Rectal smooth muscle tissue (tissue), 1 donor: ENCODE measurements at regions not wholly inside any gene's neighbourhood (a gene's known extent, or its start where the extent isn't known, plus 50 kb on each side); places are given as distances from the start of the nearest gene placed in this dataset.
"Not testable (repeated sequence)": the region's sequence is repeated elsewhere in the genome, so short reads cannot be mapped to it uniquely, and the experiment has no call there.

Source experiments
- H3K27ac ChIP-seq: one replicate; pipeline ENCODE4 v1.7.0; 2013; ENCODE audit warnings: low read depth, low read length, inconsistent platforms
- H3K27me3 ChIP-seq: one replicate; pipeline ENCODE4 v1.7.0; 2013; ENCODE audit warnings: low read length; ENCODE audit not compliant: control insufficient read depth, insufficient read depth
- H3K36me3 ChIP-seq: one replicate; pipeline ENCODE4 v1.7.0; 2013; ENCODE audit warnings: low read length; ENCODE audit not compliant: control insufficient read depth, insufficient read depth
- H3K4me1 ChIP-seq: one replicate; pipeline ENCODE4 v1.7.0; 2013; ENCODE audit warnings: low read length; ENCODE audit not compliant: control insufficient read depth, insufficient read depth
- H3K4me3 ChIP-seq: one replicate; pipeline ENCODE4 v1.7.0; 2013; ENCODE audit warnings: low read length
- H3K9ac ChIP-seq: one replicate; pipeline ENCODE4 v1.7.0; 2013; ENCODE audit warnings: low read length

- Histone ChIP-seq H3K36me3 (no peaks in the 10 kb centered on the region), H3K4me3 (no peak overlapping the region), H3K27ac (no peak overlapping the region), H3K27me3 (no peaks in the 10 kb centered on the region), H3K9ac (no peak overlapping the region), H3K4me1 (no peaks in the 10 kb centered on the region)
Observed at GRCh38 chr7:51929818-51930217, 613.2 kb upstream of the COBL start.

- H3K4me1 ChIP-seq = no peaks in the 10 kb centered on the region
- no peak overlapping the region for H3K9ac ChIP-seq
- no peaks in the 10 kb centered on the region for H3K27me3 ChIP-seq
- no peak overlapping the region for H3K27ac ChIP-seq
- no peaks in the 10 kb centered on the region for H3K36me3 ChIP-seq
- H3K4me3 ChIP-seq = no peak overlapping the region
Observed at GRCh38 chr7:51927738-51928137, 611.1 kb upstream of the COBL start.

- Histone ChIP-seq H3K27ac (no peak overlapping the region), H3K27me3 (no peaks in the 10 kb centered on the region)
Observed at GRCh38 chr7:51918581-51918980, 602.0 kb upstream of the COBL start.

GRCh38 chr7:51901489-51901840 is 584.9 kb upstream of the COBL start:
- H3K9ac ChIP-seq = no peak overlapping the region
- H3K27me3 ChIP-seq = no peaks in the 10 kb centered on the region
- H3K4me3 ChIP-seq = no peak overlapping the region
- no peaks in the 10 kb centered on the region for H3K4me1 ChIP-seq
- no peak overlapping the region for H3K27ac ChIP-seq
- H3K36me3 ChIP-seq = no peaks in the 10 kb centered on the region

More at GRCh38 chr7:51918581-51918980, 602.0 kb upstream of the COBL start:
- Histone ChIP-seq H3K36me3 (no peaks in the 10 kb centered on the region), H3K4me3 (no peak overlapping the region), H3K4me1 (no peaks in the 10 kb centered on the region), H3K9ac (no peak overlapping the region)

GRCh38 chr7:51900755-51901488 is 584.3 kb upstream of the COBL start:
- H3K27ac ChIP-seq, H3K4me3 ChIP-seq, H3K9ac ChIP-seq, H3K27me3 ChIP-seq, H3K4me1 ChIP-seq, H3K36me3 ChIP-seq: not testable (repeated sequence)

- H3K4me3 ChIP-seq = no peak overlapping the region
- H3K27ac ChIP-seq = no peak overlapping the region
- H3K27me3 ChIP-seq = no peaks in the 10 kb centered on the region
- H3K9ac ChIP-seq = no peak overlapping the region
- H3K4me1 ChIP-seq = no peaks in the 10 kb centered on the region
- no peaks in the 10 kb centered on the region for H3K36me3 ChIP-seq
Observed at GRCh38 chr7:51899611-51900010, 583.0 kb upstream of the COBL start.

- H3K36me3 ChIP-seq = no peaks in the 10 kb centered on the region
Observed at GRCh38 chr7:51882412-51882811, 565.8 kb upstream of the COBL start.

GRCh38 chr7:51881309-51881708 is 564.7 kb upstream of the COBL start:
- H3K4me1 ChIP-seq = no peaks in the 10 kb centered on the region
- no peaks in the 10 kb centered on the region for H3K36me3 ChIP-seq
- no peak overlapping the region for H3K27ac ChIP-seq
- no peaks in the 10 kb centered on the region for H3K27me3 ChIP-seq
- no peak overlapping the region for H3K4me3 ChIP-seq
- H3K9ac ChIP-seq = no peak overlapping the region

More at GRCh38 chr7:51882412-51882811, 565.8 kb upstream of the COBL start:
- Histone ChIP-seq H3K4me1 (no peaks in the 10 kb centered on the region), H3K4me3 (no peak overlapping the region), H3K27me3 (no peaks in the 10 kb centered on the region), H3K9ac (no peak overlapping the region), H3K27ac (no peak overlapping the region)

- Histone ChIP-seq H3K27me3 (no peaks in the 10 kb centered on the region), H3K9ac (no peak overlapping the region), H3K36me3 (no peaks in the 10 kb centered on the region), H3K27ac (no peak overlapping the region), H3K4me3 (no peak overlapping the region), H3K4me1 (no peaks in the 10 kb centered on the region)
Observed at GRCh38 chr7:51878865-51879264, 562.3 kb upstream of the COBL start.

GRCh38 chr7:51869452-51869851 is 552.8 kb upstream of the COBL start:
- H3K36me3 ChIP-seq = no peaks in the 10 kb centered on the region
- H3K4me1 ChIP-seq = no peaks in the 10 kb centered on the region
- no peaks in the 10 kb centered on the region for H3K27me3 ChIP-seq
- no peak overlapping the region for H3K9ac ChIP-seq
- no peak overlapping the region for H3K27ac ChIP-seq
- no peak overlapping the region for H3K4me3 ChIP-seq

GRCh38 chr7:51867117-51867516 is 550.5 kb upstream of the COBL start:
- Histone ChIP-seq H3K36me3 (no peaks in the 10 kb centered on the region), H3K9ac (no peak overlapping the region), H3K27ac (no peak overlapping the region), H3K27me3 (no peaks in the 10 kb centered on the region), H3K4me3 (no peak overlapping the region), H3K4me1 (no peaks in the 10 kb centered on the region)

- Histone ChIP-seq H3K27me3 (no peaks in the 10 kb centered on the region), H3K36me3 (no peaks in the 10 kb centered on the region), H3K27ac (no peak overlapping the region), H3K4me3 (no peak overlapping the region), H3K9ac (no peak overlapping the region), H3K4me1 (no peaks in the 10 kb centered on the region)
Observed at GRCh38 chr7:51860305-51860704, 543.7 kb upstream of the COBL start.

- Histone ChIP-seq H3K4me3 (no peak overlapping the region), H3K27ac (no peak overlapping the region), H3K27me3 (no peaks in the 10 kb centered on the region), H3K36me3 (no peaks in the 10 kb centered on the region), H3K9ac (no peak overlapping the region), H3K4me1 (no peaks in the 10 kb centered on the region)
Observed at GRCh38 chr7:51850126-51850525, 533.5 kb upstream of the COBL start.
